Body of pancreas (tissue), 4 donors: ENCODE measurements at regions not wholly inside any gene's neighbourhood (a gene's known extent, or its start where the extent isn't known, plus 50 kb on each side); places are given as distances from the start of the nearest gene placed in this dataset.

Experiments used
- ATAC-seq: fragments of 150-250 bp; one replicate; pipeline ENCODE4 v1.9.1; 2016
- DNase-seq, 4 donors: peaks; one replicate each; pipeline ENCODE4 v3.0.0-alpha.2; 2019
- H3K27ac ChIP-seq, 4 donors: fragments of 200-600 bp; sonication (generic); 1 replicate in 3 of 4; 2 replicates in 1 of 4; pipeline versions ENCODE4 v1.5.1 to v1.6.1; 2016 to 2019; ENCODE audit warnings: mild to moderate bottlenecking in 1 of 4, mixed read lengths in 1 of 4, moderate library complexity in 1 of 4
- H3K27me3 ChIP-seq, 2 donors: fragments of 200-600 bp; sonication (generic); one replicate each; pipeline ENCODE4 v1.6.0; 2016; ENCODE audit warnings: mild to moderate bottlenecking in 1 of 2
- H3K36me3 ChIP-seq, 2 donors: fragments of 200-600 bp; sonication (generic); replicated peaks in 1 of 2; 2 replicates each; pipeline ENCODE4 v1.5.1; 2016; ENCODE audit warnings: low read depth in 2 of 2; ENCODE audit not compliant: insufficient read depth in 1 of 2
- H3K4me1 ChIP-seq: fragments of 200-600 bp; sonication (generic); one replicate; pipeline ENCODE4 v1.6.0; 2016
- H3K4me3 ChIP-seq, 2 donors: fragments of 200-600 bp; sonication (generic); 1 replicate in 1 of 2; 2 replicates in 1 of 2; pipeline ENCODE4 v1.5.1; 2016 to 2019
- H3K9me3 ChIP-seq, 3 donors: fragments of 200-600 bp; sonication (generic); 1 replicate in 2 of 3; 2 replicates in 1 of 3; pipeline ENCODE4 v1.5.1; 2016
- CTCF ChIP-seq, 7 experiments: fragments of 450-650 bp in 4 of 7; fragments of 200-600 bp in 3 of 7; sonication (generic) in 3 of 7; IDR thresholded peaks; one replicate each; pipeline ENCODE4 v1.5.1; 2016 to 2019; ENCODE audit warnings: antibody characterized with exemption in 7 of 7
- POLR2A ChIP-seq, 3 donors: fragments of 450-650 bp; IDR thresholded peaks; one replicate each; pipeline ENCODE4 v1.6.1; 2016; ENCODE audit warnings: antibody characterized with exemption in 3 of 3, mild to moderate bottlenecking in 2 of 3
- WGBS, 2 donors: methylation state at CpG; one replicate each; pipeline ENCODE4 v1.1.5; 2017; 5-methylcytosine and 5-hydroxymethylcytosine counted together
- intact Hi-C: fragments of 100-400 bp; cut with DNase I; formaldehyde crosslinking; loops from one replicate; pipeline ENCODE4 v1.15.1; 2023

- Histone ChIP-seq H3K4me1 (no peaks in the 10 kb centered on the region), H3K9me3 (no peaks in the 10 kb centered on the region), H3K4me3 (no peak overlapping the region), H3K27me3 (no peaks in the 10 kb centered on the region), H3K36me3 (no peaks in the 10 kb centered on the region), H3K27ac (no peak overlapping the region)
- no peak for TF ChIP-seq CTCF (IDR thresholded peaks at IDR 0.05)
- no peak for TF ChIP-seq POLR2A (IDR thresholded peaks at IDR 0.05)
- WGBS, 2 donors, result 76 to 77% methylated on average over 5 of the region's 5 CpGs
- DNase-seq (no peak), ATAC-seq (no peak)
- intact Hi-C loops, result no loop called here
Observed at GRCh38 chr9:25573281-25573680, 105.0 kb downstream of the TUSC1 start.

GRCh38 chr9:25571491-25571890 is 106.8 kb downstream of the TUSC1 start:
- 27 to 36% methylated on average over 2 of the region's 2 CpGs for WGBS, 2 donors
- Histone ChIP-seq H3K9me3 (no peaks in the 10 kb centered on the region), H3K27me3 (no peaks in the 10 kb centered on the region), H3K4me1 (no peaks in the 10 kb centered on the region), H3K27ac (no peak overlapping the region), H3K4me3 (no peak overlapping the region), H3K36me3 (no peaks in the 10 kb centered on the region)
- intact Hi-C loops, result no loop called here
- DNase-seq (no peak), ATAC-seq (no peak)
- TF ChIP-seq CTCF (IDR thresholded peaks at IDR 0.05), result no peak
- no peak for TF ChIP-seq POLR2A (IDR thresholded peaks at IDR 0.05)

GRCh38 chr9:25570802-25571201 is 107.4 kb downstream of the TUSC1 start:
- intact Hi-C loops, result no loop called here
- 45 to 61% methylated on average over 6 of the region's 6 CpGs for WGBS, 2 donors

GRCh38 chr9:25562101-25562500 is 116.1 kb downstream of the TUSC1 start:
- no peaks in the 10 kb centered on the region for H3K27me3 ChIP-seq
- no peaks in the 10 kb centered on the region for H3K36me3 ChIP-seq
- 21 to 23% methylated on average over 2 of the region's 2 CpGs for WGBS, 2 donors
- no peak for TF ChIP-seq CTCF (IDR thresholded peaks at IDR 0.05)
- no peak for TF ChIP-seq POLR2A (IDR thresholded peaks at IDR 0.05)
- H3K9me3 ChIP-seq, result no peaks in the 10 kb centered on the region
- no peaks in the 10 kb centered on the region for H3K4me1 ChIP-seq
- no peak overlapping the region for H3K27ac ChIP-seq
- no peak for ATAC-seq
- no peak overlapping the region for H3K4me3 ChIP-seq
- intact Hi-C loops, result no loop called here
- no peak for DNase-seq

More at GRCh38 chr9:25570802-25571201, 107.4 kb downstream of the TUSC1 start:
- Histone ChIP-seq H3K36me3 (no peaks in the 10 kb centered on the region), H3K4me1 (no peaks in the 10 kb centered on the region), H3K27me3 (no peaks in the 10 kb centered on the region), H3K4me3 (no peak overlapping the region), H3K27ac (no peak overlapping the region), H3K9me3 (no peaks in the 10 kb centered on the region)
- TF ChIP-seq POLR2A (IDR thresholded peaks at IDR 0.05), result no peak
- no peak for TF ChIP-seq CTCF (IDR thresholded peaks at IDR 0.05)
- DNase-seq (no peak), ATAC-seq (no peak)

- no peak overlapping the region for H3K4me3 ChIP-seq
- no peaks in the 10 kb centered on the region for H3K36me3 ChIP-seq
- intact Hi-C loops, result no loop called here
- TF ChIP-seq POLR2A (IDR thresholded peaks at IDR 0.05) (no peak), CTCF (IDR thresholded peaks at IDR 0.05) (no peak)
- H3K27ac ChIP-seq, result no peak overlapping the region
- WGBS, 2 donors, result 56 to 60% methylated on average over 6 of the region's 6 CpGs
- no peaks in the 10 kb centered on the region for H3K4me1 ChIP-seq
- no peaks in the 10 kb centered on the region for H3K9me3 ChIP-seq
- ATAC-seq, result no peak
- DNase-seq, result no peak
- no peaks in the 10 kb centered on the region for H3K27me3 ChIP-seq
Observed at GRCh38 chr9:25557645-25558300, 120.5 kb downstream of the TUSC1 start.
